HEK293T (cell line): ENCODE measurements at regions not wholly inside any gene's neighbourhood (a gene's known extent, or its start where the extent isn't known, plus 50 kb on each side); places are given as distances from the start of the nearest gene placed in this dataset.
A peak's percentile ranks its signal among the peaks of the same experiment; 100 is the strongest.

Experiments used
- CTCF ChIA-PET: fragments of 350-600 bp; formaldehyde crosslinking; extraction: SDS; loops from one replicate; lab custom pipeline; 2021; ENCODE audit warnings: antibody characterized with exemption, inconsistent platforms; lab: Yijun Ruan, JAX
- POLR2A ChIA-PET: fragments of 350-600 bp; formaldehyde crosslinking; extraction: SDS; loops from one replicate; lab custom pipeline; 2020; ENCODE audit warnings: antibody characterized with exemption, inconsistent platforms; lab: Yijun Ruan, JAX
- DNase-seq: peaks from one replicate; pipeline ENCODE4 v3.0.0; 2012; ENCODE audit warnings: mixed read lengths; ENCODE audit errors: extremely low spot score
- ARNT ChIP-seq: fragments of 450-650 bp; IDR thresholded peaks from 2 replicates; pipeline ENCODE4 v1.6.1; 2017; ENCODE audit warnings: mild to moderate bottlenecking
- BHLHE40 ChIP-seq: fragments of 450-650 bp; IDR thresholded peaks from 2 replicates; pipeline ENCODE4 v1.6.1; 2016; ENCODE audit warnings: mild to moderate bottlenecking, moderate library complexity, borderline replicate concordance
- CTBP1 ChIP-seq: fragments of 450-650 bp; IDR thresholded peaks from 2 replicates; pipeline ENCODE4 v1.6.1; 2016; ENCODE audit warnings: borderline replicate concordance
- ELF4 ChIP-seq: fragments of 450-650 bp; IDR thresholded peaks from 2 replicates; pipeline ENCODE4 v1.6.1; 2017; ENCODE audit warnings: antibody characterized with exemption
- FOXA1 ChIP-seq: fragments of 450-650 bp; IDR thresholded peaks from 2 replicates; pipeline ENCODE4 v1.6.1; 2016; ENCODE audit warnings: mild to moderate bottlenecking
- FOXK2 ChIP-seq: fragments of 450-650 bp; IDR thresholded peaks from 2 replicates; pipeline ENCODE4 v1.6.1; 2016; ENCODE audit warnings: mild to moderate bottlenecking
- FOXM1 ChIP-seq: fragments of 450-650 bp; IDR thresholded peaks from 2 replicates; pipeline ENCODE4 v1.6.1; 2017; ENCODE audit warnings: mild to moderate bottlenecking, borderline replicate concordance
- HDGF ChIP-seq: fragments of 450-650 bp; IDR thresholded peaks from 2 replicates; pipeline ENCODE4 v1.6.1; 2017; ENCODE audit warnings: antibody characterized with exemption, borderline replicate concordance
- L3MBTL2 ChIP-seq: fragments of 450-650 bp; conservative IDR thresholded peaks from 2 replicates; pipeline ENCODE4 v1.6.1; 2016; ENCODE audit warnings: mild to moderate bottlenecking
- LEF1 ChIP-seq: fragments of 450-650 bp; IDR thresholded peaks from 2 replicates; pipeline ENCODE4 v1.6.1; 2017; ENCODE audit warnings: mild to moderate bottlenecking, borderline replicate concordance
- NFRKB ChIP-seq: fragments of 450-650 bp; IDR thresholded peaks from 2 replicates; pipeline ENCODE4 v1.6.1; 2016; ENCODE audit warnings: mild to moderate bottlenecking, moderate library complexity
- SP1 ChIP-seq: fragments of 450-650 bp; IDR thresholded peaks from 2 replicates; pipeline ENCODE4 v1.6.1; 2017
- SUZ12 ChIP-seq: fragments of 450-650 bp; IDR thresholded peaks from 2 replicates; pipeline ENCODE4 v1.6.1; 2016; ENCODE audit warnings: mild to moderate bottlenecking
- TARDBP ChIP-seq: fragments of 450-650 bp; IDR thresholded peaks from 2 replicates; pipeline ENCODE4 v1.6.1; 2016
- ZNF384 ChIP-seq: fragments of 450-650 bp; IDR thresholded peaks from 2 replicates; pipeline ENCODE4 v1.6.1; 2016
- TF ChIP-seq, protein P1 (sequence below): fragments of 450-650 bp; IDR thresholded peaks from 2 replicates; pipeline ENCODE4 v1.6.1; 2016

DNA sequence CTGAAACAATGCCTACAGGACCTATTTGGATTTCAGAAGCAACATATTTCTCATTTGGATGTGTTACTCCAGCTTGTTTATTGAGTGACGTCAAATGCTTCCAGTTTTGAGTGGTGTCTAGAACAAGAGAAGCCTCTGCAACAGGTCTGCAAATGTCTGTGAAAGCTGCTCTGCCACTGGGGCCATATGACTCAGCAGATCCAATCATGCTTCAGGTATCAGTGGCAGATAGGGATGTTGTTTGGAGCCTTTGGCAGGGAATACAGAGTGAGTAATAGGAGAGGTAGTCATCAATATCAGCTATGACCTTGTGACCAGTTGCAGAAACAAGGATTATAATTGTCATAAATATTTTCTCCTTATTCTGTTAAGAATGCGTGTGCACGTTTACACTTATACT lies 141.1 kb upstream of the ZXDA start:
- TF ChIP-seq ZNF384 = no peak
- TF ChIP-seq TARDBP = no peak
- TF ChIP-seq BHLHE40 = no peak
- no peak for TF ChIP-seq FOXA1
- TF ChIP-seq SP1 = no peak
- TF ChIP-seq FOXM1 = no peak
- no peak for TF ChIP-seq SUZ12
- no peak for TF ChIP-seq CTBP1
- TF ChIP-seq HDGF = no peak
- no peak for DNase-seq
- ChIA-PET POLR2A (no interaction called here), CTCF (no interaction called here)

DNA sequence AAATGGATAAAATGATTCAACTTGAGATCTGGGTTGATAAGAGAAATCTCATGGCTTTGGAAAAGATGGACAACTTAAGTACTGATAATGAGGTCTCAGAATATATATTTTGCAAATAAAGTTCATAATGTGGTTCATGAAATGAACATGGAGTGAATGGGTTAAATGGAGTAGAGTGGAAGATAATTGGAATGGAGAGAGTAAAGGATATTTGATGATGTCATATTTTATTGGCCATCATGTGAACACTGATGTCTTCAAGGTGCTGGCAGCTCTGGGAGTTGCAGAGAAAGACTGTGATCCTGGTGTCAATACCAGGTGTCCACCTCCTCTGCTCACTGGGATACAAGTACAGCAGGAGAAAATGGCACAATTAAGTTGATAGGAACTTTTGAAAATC lies 133.9 kb upstream of the ZXDA start:
- POLR2A ChIA-PET = no interaction called here
- CTCF ChIA-PET = no interaction called here
- no peak for DNase-seq
- TF ChIP-seq NFRKB (no peak), BHLHE40 (no peak), FOXM1 (no peak)
- TF ChIP-seq, protein P1, sequence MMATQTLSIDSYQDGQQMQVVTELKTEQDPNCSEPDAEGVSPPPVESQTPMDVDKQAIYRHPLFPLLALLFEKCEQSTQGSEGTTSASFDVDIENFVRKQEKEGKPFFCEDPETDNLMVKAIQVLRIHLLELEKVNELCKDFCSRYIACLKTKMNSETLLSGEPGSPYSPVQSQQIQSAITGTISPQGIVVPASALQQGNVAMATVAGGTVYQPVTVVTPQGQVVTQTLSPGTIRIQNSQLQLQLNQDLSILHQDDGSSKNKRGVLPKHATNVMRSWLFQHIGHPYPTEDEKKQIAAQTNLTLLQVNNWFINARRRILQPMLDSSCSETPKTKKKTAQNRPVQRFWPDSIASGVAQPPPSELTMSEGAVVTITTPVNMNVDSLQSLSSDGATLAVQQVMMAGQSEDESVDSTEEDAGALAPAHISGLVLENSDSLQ = no peak

DNA sequence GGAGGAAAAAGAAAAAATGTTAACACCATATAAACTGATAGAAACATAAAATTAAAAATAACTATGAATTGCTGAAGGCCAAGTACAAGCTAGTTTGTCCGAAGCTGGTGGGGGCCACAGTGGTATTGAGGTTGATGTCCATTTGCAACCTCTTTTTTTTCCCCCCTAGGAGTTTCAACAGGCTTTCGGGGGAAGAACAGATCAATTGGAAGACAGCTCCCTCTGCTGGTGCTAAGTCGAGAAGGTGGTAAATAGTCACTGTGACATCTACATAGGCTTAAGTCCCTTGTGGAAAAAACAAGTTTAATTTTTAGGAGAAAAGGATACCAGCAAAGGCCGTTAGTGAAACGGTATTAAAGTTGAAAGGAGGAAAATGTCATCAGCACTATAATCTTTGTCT lies 115.7 kb upstream of the ZXDA start:
- POLR2A ChIA-PET = no interaction called here
- TF ChIP-seq ELF4 = no peak
- TF ChIP-seq, protein P1 = no peak
- TF ChIP-seq CTBP1 = no peak
- no peak for TF ChIP-seq ZNF384
- CTCF ChIA-PET = interaction anchor here (0.6 kb wide), 1 partner anchor 290 kb away, joined by 3 read pairs; no protein-coding TSS in a partner anchor
- peak; percentile 8 for DNase-seq

DNA sequence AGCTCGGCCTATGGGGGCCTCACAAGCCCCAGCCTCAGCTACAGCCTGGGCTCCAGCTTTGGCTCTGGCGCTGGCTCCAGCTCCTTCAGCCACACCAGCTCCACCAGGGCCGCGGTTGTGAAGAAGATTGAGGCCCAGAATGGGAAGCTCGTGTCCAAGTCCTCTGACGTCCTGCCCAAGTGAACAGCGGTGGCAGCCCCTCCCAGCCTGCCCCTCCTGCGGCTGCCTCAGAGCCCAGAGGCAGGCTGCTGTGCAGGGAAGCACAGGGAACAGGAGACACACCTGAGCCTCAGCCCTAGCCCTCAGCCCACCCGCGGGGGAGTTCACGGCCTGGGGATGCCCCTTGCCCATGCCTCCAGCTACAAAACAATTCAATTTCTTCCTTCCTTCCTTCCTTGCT lies 75.7 kb upstream of the ZXDA start:
- TF ChIP-seq ELF4 = no peak
- TF ChIP-seq, protein P1 = no peak
- no peak for TF ChIP-seq FOXA1
- no peak for TF ChIP-seq ARNT
- no peak for TF ChIP-seq CTBP1
- TF ChIP-seq FOXM1 = no peak
- TF ChIP-seq TARDBP = no peak
- no peak for TF ChIP-seq SUZ12
- no peak for TF ChIP-seq HDGF
- TF ChIP-seq FOXK2 = no peak
- no peak for TF ChIP-seq BHLHE40
- TF ChIP-seq SP1 = no peak
- TF ChIP-seq NFRKB = no peak
- no peak for TF ChIP-seq LEF1
- no peak for TF ChIP-seq L3MBTL2
- no peak for TF ChIP-seq ZNF384
- ChIA-PET POLR2A (no interaction called here), CTCF (no interaction called here)
- DNase-seq = no peak

DNA sequence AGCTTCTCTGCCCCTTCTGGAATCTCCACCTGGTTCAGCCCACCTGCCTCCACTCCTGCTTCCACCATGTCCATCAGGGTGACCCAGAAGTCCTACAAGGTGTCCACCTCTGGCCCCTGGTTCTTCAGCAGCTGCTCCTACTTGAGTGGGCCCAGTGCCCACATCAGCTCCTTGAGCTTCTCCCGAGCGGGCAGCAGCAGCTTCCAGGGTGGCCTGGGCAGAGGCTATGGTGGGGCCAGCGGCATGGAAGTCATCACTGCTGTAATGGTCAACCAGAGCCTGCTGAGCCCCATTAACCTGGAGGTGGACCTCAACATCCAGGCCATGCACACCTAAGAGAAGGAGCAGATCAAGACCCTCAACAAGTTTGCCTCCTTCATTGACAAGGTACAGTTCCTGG lies 74.4 kb upstream of the ZXDA start:
- DNase-seq = no peak
- TF ChIP-seq SP1 = no peak
- no peak for TF ChIP-seq LEF1
- TF ChIP-seq SUZ12 = no peak
- no peak for TF ChIP-seq ZNF384
- TF ChIP-seq CTBP1 = no peak
- TF ChIP-seq ARNT = no peak
- TF ChIP-seq HDGF = no peak
- TF ChIP-seq ELF4 = no peak
- no peak for TF ChIP-seq L3MBTL2
- POLR2A ChIA-PET = no interaction called here
- CTCF ChIA-PET = no interaction called here

DNA sequence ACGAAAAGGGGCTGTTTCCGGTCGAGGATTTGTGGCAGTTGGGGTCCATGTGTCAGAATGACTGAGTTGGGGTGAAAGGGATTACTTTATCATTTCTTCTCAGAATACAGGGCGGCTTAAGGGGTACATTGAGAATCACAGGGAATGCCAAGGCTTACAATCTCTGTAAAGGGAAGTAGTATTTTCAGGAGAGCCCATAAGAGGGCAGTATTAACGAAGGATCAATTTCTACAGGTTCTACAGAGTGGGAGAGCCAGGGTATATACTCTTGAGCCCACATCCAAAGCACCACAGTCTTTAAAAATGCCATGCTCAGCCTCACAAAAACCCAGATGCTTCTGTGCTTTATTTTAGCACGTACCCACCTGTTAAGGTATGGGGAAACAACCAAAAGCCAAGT lies 67.7 kb upstream of the ZXDA start:
- DNase-seq = no peak
- TF ChIP-seq ELF4 = no peak
- no peak for TF ChIP-seq ZNF384
- no peak for TF ChIP-seq BHLHE40
- TF ChIP-seq NFRKB = no peak
- no peak for TF ChIP-seq ARNT
- TF ChIP-seq TARDBP = no peak
- TF ChIP-seq HDGF = no peak
- TF ChIP-seq FOXM1 = no peak
- ChIA-PET POLR2A (no interaction called here), CTCF (no interaction called here)

DNA sequence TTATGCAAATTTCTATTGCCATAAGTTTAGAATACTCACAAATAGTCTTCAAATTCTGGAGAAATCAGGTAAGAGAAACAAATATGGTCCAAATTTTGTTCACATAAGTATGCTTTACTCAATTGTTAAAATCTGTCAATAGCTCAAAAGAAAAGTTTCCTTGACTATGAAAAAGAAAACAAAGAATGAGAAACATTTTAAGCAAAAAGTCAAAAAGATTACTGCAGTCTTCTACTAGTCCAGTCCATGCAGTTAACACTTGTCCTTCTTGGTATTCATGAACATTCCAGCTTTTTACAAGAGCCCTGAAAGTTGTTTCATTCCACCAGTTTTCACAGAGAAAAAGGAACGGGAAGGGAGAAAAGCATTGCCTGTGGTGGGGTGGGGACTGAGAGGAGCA lies 54.7 kb upstream of the ZXDA start:
- POLR2A ChIA-PET = no interaction called here
- no peak for TF ChIP-seq FOXK2
- TF ChIP-seq ARNT = no peak
- TF ChIP-seq FOXM1 = no peak
- no peak for TF ChIP-seq L3MBTL2
- no peak for TF ChIP-seq NFRKB
- DNase-seq = no peak
- CTCF ChIA-PET = no interaction called here
